ENCODE measurements at regions not wholly inside any gene's neighbourhood (a gene's known extent, or its start where the extent isn't known, plus 50 kb on each side); places are given as distances from the start of the nearest gene placed in this dataset.

GRCh38 chr16:87170310-87170709 is 146.9 kb downstream of the C16orf95 start:
- H3K4me1 ChIP-seq (ENCODE audit: control insufficient read depth in 4 of 4, insufficient read depth in 4 of 4, low read length in 3 of 4) = peaks cover 0 to 3% (median 1%) of the 10 kb centered on the region in 4 donors
- no peak overlapping the region for H3K9ac ChIP-seq (ENCODE audit: low read depth in 1 of 2, low read length in 2 of 2)
- TF ChIP-seq FOXA2 (IDR thresholded peaks at IDR 0.05) (no peak), ATF3 (IDR thresholded peaks at IDR 0.05) (no peak), RXRA (IDR thresholded peaks at IDR 0.05) (no peak), TAF1 (conservative IDR thresholded peaks at IDR 0.05) (no peak), FOXA1 (IDR thresholded peaks at IDR 0.05) (no peak), HNF4A (conservative IDR thresholded peaks at IDR 0.05) (no peak), JUND (IDR thresholded peaks at IDR 0.05) (no peak), SP1 (IDR thresholded peaks at IDR 0.05) (no peak), RAD21 (IDR thresholded peaks at IDR 0.05) (no peak)
- TF ChIP-seq, protein P1, sequence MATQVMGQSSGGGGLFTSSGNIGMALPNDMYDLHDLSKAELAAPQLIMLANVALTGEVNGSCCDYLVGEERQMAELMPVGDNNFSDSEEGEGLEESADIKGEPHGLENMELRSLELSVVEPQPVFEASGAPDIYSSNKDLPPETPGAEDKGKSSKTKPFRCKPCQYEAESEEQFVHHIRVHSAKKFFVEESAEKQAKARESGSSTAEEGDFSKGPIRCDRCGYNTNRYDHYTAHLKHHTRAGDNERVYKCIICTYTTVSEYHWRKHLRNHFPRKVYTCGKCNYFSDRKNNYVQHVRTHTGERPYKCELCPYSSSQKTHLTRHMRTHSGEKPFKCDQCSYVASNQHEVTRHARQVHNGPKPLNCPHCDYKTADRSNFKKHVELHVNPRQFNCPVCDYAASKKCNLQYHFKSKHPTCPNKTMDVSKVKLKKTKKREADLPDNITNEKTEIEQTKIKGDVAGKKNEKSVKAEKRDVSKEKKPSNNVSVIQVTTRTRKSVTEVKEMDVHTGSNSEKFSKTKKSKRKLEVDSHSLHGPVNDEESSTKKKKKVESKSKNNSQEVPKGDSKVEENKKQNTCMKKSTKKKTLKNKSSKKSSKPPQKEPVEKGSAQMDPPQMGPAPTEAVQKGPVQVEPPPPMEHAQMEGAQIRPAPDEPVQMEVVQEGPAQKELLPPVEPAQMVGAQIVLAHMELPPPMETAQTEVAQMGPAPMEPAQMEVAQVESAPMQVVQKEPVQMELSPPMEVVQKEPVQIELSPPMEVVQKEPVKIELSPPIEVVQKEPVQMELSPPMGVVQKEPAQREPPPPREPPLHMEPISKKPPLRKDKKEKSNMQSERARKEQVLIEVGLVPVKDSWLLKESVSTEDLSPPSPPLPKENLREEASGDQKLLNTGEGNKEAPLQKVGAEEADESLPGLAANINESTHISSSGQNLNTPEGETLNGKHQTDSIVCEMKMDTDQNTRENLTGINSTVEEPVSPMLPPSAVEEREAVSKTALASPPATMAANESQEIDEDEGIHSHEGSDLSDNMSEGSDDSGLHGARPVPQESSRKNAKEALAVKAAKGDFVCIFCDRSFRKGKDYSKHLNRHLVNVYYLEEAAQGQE (IDR thresholded peaks at IDR 0.05) = no peak
- TF ChIP-seq, protein P2, sequence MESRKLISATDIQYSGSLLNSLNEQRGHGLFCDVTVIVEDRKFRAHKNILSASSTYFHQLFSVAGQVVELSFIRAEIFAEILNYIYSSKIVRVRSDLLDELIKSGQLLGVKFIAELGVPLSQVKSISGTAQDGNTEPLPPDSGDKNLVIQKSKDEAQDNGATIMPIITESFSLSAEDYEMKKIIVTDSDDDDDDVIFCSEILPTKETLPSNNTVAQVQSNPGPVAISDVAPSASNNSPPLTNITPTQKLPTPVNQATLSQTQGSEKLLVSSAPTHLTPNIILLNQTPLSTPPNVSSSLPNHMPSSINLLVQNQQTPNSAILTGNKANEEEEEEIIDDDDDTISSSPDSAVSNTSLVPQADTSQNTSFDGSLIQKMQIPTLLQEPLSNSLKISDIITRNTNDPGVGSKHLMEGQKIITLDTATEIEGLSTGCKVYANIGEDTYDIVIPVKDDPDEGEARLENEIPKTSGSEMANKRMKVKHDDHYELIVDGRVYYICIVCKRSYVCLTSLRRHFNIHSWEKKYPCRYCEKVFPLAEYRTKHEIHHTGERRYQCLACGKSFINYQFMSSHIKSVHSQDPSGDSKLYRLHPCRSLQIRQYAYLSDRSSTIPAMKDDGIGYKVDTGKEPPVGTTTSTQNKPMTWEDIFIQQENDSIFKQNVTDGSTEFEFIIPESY (IDR thresholded peaks at IDR 0.05) = no peak
- 92% methylated on average over 5 of the region's 5 CpGs for WGBS
- H3K4me3 ChIP-seq (ENCODE audit: low read depth in 1 of 3, low read length in 3 of 3) = no peak overlapping the region
- no peak overlapping the region for H3K27ac ChIP-seq (ENCODE audit: low read depth in 1 of 2, low read length in 2 of 2)
- no peaks in the 10 kb centered on the region for H3K36me3 ChIP-seq (ENCODE audit: control insufficient read depth in 4 of 4, insufficient read depth in 3 of 4, low read depth in 1 of 4, low read length in 3 of 4)
- no peaks in the 10 kb centered on the region for H3K9me3 ChIP-seq (ENCODE audit: control insufficient read depth in 4 of 4, low read length in 3 of 4)
- H3K27me3 ChIP-seq (ENCODE audit: control insufficient read depth in 4 of 4, insufficient read depth in 4 of 4, low read length in 3 of 4) = no peaks in the 10 kb centered on the region
- DNase-seq (ENCODE audit: low spot score) = no peak

- Histone ChIP-seq H3K4me1 (ENCODE audit: control insufficient read depth in 4 of 4, insufficient read depth in 4 of 4, low read length in 3 of 4) (peaks cover 0 to 3% (median 1%) of the 10 kb centered on the region in 4 donors), H3K27me3 (ENCODE audit: control insufficient read depth in 4 of 4, insufficient read depth in 4 of 4, low read length in 3 of 4) (no peaks in the 10 kb centered on the region), H3K4me3 (ENCODE audit: low read depth in 1 of 3, low read length in 3 of 3) (no peak overlapping the region), H3K9me3 (ENCODE audit: control insufficient read depth in 4 of 4, low read length in 3 of 4) (no peaks in the 10 kb centered on the region), H3K36me3 (ENCODE audit: control insufficient read depth in 4 of 4, insufficient read depth in 3 of 4, low read depth in 1 of 4, low read length in 3 of 4) (no peaks in the 10 kb centered on the region), H3K9ac (ENCODE audit: low read depth in 1 of 2, low read length in 2 of 2) (no peak overlapping the region), H3K27ac (ENCODE audit: low read depth in 1 of 2, low read length in 2 of 2) (no peak overlapping the region)
- 97% methylated on average over 11 of the region's 11 CpGs for WGBS
- no peak for TF ChIP-seq RAD21 (IDR thresholded peaks at IDR 0.05)
- no peak for TF ChIP-seq FOXA1 (IDR thresholded peaks at IDR 0.05)
- TF ChIP-seq, protein P2 (IDR thresholded peaks at IDR 0.05) = no peak
- no peak for TF ChIP-seq SP1 (IDR thresholded peaks at IDR 0.05)
- TF ChIP-seq HNF4A (conservative IDR thresholded peaks at IDR 0.05) = no peak
- TF ChIP-seq JUND (IDR thresholded peaks at IDR 0.05) = no peak
- no peak for DNase-seq (ENCODE audit: low spot score)
Observed at GRCh38 chr16:87171723-87172122, 145.5 kb downstream of the C16orf95 start.

Measured in liver (tissue), 7 donors.